Activated CD4-positive, alpha-beta T cell treated with anti-CD3 and anti-CD28 coated beads, Interleukin-10, Interleukin-2, amounts not matched to agents 100 ng/mL and 50 ng/mL, durations not matched to agents 16 hours and 8 hours (primary cell): ENCODE measurements at regions not wholly inside any gene's neighbourhood (a gene's known extent, or its start where the extent isn't known, plus 50 kb on each side); places are given as distances from the start of the nearest gene placed in this dataset.

Experiments
- DNase-seq: peaks from one replicate; pipeline ENCODE4 v3.0.0-alpha.2; 2020

DNA sequence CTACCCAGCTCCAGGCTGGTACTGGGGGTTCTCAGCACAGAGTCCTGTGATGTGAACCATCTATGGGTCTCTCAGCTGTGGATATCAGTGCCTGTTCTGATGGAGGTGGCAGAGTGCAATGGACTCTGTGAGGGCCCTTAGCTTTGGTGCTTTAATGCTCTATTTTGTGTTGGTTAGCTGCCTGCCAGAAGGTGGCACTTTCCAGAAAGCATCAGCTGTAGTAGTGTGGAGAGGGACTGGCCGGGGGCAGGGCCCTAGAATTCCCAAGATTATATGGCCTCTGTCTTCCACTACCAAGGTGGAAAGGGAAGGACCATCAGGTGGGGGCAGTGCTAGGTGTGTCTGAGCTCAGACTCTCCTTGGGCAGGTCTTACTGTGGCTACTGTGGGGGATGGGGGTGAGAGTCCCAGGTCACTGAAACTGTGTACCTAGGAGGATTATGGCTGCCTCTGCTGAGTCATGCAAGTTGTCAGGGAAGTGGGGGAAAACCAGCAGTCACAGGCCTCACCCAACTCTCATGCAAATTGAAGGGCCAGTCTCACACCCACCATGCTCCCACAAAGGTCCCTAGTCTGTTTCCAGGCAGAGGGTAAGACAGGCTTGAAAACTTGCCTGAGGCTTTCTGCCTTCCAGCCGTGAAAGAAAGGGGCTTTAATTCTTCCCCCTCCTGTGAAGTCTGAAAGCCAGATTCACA lies 878.1 kb downstream of the C12orf50 start:
- no peak for DNase-seq

DNA sequence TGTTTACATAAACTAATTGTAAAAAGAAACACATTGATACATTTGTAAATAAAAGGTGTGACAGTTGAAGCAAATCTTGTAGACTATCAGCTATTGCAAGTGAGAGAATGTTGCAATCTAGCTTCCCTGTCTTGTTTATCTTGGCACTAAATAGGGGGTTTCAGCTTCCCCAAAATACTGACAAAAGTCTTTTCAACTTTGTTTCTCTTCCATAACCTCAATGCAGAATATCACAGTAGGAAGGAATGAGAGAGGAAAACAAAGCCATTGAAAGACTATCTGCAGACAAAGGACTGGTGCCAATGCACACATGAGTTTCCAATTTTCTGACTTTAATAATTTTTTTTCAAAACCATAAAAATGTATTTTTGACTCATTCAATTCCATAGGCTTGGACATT lies 886.2 kb upstream of the MGAT4C start:
- no peak for DNase-seq

DNA sequence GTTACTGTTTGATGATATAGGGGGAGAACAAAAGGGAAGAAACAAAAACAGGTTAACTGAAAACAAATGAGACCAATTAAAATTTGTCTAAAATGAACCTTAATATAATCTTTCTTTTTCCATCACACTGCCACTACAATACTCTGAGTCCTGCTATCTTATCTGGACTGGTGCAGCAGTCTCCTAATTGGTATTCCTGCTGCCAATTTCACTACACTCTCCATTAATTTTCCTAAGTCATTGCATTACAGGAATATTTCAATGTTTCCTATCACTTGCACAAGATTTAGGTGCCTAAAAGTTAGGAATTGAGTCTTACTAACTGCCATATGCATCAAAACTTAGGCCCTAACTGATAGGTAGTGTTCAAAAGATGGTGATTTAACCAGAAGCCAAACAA lies 884.9 kb upstream of the MGAT4C start:
- DNase-seq: no peak

DNA sequence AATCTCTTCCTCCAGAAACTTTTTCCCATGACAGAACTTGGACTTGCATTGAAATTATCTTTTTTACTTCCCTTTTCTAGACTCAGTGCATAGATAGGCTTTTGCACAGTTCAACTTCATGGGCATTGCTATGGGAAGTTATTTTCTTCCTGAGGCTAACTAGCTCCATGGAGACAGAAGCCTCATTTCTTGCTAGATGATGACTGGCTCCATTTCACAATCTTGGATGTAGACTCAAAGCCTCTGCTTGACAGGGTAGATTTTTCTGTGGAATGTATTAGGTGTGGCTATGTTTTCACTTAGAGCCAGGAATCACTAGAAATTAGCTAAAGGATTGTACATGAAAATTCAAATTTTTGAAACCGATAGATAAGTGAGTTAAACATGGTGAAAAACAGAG lies 884.1 kb upstream of the MGAT4C start:
- no peak for DNase-seq

DNA sequence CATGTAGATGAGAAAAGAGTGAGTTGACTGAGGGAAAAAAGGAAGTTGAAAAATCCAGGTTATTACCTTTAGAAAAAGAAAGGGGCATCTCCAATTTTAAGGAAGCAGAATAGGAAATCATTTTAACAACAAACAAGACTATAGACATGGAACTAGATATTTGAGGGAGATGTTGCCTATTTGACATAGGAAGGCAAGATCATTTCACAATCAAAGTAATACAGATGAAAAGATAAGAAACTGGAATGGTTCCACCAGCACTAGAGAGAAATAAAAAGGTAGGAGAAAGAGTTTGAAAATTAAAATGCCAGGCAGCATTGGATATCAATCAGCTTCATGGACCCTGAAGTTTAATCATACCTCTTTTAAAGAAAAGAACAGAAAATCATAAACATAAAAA lies 881.0 kb upstream of the MGAT4C start:
- DNase-seq: no peak

DNA sequence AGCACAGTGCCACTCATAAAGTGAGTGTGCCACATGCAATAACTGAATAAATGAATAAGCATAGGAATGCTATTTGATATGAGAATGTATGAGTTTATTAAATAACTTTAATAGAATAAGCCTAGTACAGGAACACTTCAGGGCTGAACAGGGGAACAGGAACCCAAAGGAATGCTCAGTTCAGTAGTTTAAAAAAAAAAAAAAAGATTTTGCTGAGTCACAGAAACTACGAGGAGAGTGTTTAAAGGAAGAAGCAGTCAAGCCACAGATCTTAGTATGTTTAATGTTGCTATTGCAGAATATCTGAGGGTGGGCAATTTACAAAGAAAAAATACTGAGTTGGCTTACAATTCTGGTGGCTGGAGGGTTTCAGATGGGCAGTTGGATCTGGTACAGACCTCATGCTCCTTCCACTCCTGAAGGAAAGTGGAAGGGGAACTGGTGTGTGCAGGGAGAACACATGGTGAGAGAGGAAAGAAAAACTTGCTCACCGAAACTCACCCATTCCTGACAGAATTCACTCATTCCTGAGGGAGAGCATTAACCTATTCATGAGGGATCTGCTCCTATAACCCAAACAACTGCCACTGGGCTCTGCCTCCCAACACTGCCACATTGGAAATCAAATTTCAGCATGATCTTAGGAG lies 880.3 kb upstream of the MGAT4C start:
- no peak for DNase-seq

DNA sequence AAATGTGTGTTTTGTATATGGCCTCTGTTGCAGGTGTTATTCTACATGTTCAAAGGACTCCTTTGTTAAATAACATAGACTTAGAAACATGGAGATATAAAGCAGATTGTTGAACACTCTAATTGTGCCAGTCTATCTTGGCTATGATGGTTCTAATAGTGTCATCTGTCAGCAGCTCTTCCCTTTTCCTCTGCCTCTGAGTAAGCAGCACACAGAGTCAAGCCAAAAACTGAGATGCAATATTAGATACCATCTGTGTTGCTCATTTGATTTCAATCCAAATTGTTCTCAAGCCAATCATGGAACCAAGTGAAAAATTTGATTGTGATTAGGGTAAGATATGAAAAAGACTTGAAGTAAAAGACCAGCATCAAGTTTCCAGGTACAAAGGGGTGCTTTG lies 871.1 kb upstream of the MGAT4C start:
- no peak for DNase-seq

DNA sequence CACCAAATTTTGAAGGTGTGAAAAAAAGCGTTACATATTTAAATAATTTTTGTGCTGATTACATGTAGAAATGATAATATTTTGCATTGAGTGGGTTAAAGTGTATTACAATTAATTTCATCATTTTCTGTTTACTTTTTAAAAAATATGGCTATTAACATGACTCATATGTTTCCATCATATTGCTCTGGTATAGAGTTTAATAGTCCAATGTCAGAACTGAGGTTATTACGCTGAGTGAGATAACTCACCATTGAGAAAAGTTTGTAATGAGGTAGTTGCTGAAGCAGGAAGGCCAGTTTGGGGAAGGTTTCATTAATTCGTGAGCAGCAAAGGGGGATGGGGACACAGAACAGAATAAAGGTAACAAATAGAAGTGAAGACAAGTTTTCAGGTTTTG lies 865.7 kb upstream of the MGAT4C start:
- no peak for DNase-seq

DNA sequence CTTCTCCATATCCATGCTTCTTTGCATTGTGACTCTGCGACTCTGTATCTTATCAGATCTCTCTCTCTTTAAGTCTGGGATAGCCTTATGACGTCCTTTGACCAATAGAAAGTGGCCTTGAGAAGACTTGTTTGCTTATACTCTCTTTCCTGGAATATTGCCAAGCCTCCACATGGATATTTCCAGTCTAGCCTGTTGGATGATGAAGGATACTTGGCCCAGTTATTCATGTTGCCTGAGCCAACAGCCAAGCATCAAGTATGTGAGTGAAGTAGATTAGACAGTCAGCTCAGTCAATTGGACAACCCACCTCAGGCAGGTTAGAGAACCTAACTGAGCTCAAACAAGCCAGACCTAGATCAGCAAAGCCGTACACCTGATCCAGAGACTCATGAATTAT lies 864.2 kb upstream of the MGAT4C start:
- DNase-seq: no peak

DNA sequence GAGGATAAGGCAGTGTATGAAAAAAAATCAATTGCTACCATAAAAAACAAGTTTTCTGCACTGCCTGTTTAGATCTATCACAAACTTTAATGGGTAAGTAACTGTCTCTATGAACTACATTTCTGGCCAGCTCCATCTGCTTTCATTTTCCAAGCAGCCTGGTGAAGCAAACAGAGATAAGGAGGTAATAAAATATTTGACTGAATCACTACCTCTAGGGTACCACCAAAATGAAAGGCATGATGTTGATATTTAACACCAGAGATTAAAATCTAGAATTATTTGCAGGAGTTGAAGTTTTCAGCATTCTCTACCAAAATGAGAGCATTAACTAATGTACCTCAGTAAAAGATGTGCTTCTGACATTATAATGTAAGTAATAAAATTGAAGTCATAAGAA lies 863.5 kb upstream of the MGAT4C start:
- DNase-seq: no peak

DNA sequence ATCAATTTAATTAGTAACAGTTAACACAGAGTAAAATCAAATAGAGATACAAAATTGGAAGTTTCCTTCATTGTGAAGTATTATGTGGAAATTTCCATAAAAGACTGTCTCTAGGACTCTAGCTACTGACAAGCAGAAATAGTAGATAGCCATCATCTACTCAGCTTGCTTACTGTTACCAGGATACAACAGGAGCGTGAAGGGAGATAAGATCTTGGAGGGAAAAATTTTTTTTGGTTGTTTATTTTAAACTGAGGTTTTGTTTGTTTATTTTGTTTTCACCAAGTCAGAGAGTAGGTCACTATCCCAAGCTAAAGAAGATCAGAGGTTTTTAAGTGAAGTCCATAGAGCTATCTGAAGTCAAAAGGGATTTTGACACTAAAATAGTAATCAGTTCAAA lies 861.3 kb upstream of the MGAT4C start:
- DNase-seq: no peak

DNA sequence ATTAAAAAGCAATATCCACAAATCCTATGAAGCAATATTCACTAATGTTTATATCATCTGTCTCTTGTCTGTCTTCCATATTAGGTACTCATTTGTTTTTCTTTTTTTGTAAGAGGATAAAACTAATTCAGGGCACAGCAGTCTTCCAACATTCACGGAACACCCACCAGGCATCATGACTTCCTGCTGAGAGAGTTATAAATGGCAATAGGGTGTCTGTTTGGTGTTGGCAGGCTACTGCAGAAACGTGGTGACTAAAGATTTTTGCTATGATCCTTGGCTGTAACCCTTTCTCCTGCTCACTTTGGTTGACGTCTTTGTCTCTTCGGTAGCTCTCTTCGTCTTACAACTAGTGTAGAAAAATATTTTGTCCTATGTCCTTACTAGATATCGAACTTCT lies 860.6 kb upstream of the MGAT4C start:
- DNase-seq: no peak

DNA sequence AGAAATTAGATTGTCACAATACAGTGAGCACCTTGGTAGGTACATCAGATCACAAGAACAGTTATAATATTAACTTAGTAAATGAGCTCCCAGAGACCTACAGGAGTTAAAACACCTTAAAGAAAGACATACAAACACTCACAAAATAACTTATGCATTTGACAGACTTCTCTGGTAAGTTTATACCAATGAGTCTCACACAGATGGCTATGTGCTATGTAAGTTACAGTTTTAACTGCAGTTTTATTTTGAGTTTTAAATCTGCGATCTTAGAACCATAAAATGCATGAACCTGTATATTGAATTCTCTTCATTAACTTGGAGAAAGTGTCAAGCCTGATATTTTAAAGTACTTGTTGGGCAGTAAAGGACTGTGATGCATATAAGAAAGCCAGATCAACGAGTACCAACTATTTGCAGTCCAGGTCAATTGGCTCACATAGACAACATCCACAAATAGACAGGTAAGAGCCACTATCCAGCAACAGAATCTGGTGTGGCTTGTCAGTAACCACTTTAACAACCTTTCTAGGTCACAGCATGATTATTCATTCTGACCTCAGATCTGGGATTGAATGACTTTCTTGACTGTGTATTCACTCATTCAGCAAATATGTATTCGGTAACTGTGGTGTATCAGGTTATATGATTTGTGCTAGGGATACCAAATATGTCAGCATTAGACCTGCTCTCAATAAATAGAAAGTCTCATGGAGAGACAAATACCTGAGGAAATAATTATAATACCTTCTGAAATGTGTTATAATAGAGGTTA lies 856.6 kb upstream of the MGAT4C start:
- DNase-seq: no peak

DNA sequence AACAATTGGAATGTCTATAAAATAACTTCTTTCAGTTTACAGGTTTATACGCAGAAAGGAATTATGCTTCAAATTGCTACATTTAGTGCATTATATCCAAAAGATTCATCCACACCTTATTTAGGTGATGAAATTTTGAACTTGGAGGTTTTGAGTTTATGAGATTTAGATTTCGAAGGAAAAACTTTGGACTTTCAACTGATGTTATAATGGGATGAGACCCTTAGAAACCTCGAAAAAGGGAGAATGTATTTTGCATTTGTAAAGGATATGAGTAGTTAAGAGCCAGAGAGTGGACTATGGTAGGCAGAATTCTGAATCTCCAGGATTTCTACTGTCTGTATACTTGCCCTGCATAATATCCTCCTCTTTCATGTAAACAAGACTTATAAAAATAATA lies 851.6 kb upstream of the MGAT4C start:
- no peak for DNase-seq

DNA sequence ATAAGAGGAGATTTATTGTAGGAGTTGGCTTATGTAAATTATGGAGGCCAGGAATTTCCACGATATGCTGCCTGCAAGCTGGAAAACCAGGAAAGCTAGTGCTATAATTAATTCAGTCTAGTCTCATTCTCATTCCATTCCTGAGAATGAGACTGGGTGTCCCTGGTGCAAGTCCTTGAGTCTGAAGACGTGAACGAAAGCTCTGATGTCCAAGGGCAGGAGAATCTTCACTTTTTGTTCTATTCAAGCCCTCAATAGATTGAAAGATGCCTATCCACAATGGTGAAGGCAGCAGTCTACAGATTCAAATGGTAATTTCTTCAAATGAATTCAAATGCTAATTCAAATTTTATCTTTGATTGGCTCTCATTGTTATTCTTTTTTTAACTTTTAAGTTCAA lies 851.1 kb upstream of the MGAT4C start:
- DNase-seq: no peak

DNA sequence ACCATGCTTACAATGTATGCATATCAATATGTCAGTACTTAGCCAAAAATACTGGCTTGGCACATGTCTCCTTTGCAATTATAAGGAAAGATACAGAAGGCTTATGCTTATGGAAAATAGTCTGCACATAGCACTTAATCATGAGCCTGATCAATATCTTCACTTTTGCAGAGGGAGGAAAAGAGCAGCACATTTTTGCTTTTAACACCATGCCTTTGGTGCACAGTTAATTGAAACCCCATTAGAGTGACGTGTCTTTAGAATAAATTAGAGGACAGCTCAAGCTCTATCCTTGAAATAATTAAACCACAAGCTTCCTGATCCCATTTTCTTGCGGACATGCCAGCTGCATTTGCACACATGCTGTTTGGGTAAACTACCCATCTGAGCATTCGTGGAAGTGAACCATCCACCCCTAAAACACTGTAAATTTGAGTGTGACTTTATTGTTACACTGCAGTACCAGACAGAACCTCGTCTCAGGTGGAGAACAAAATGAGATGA lies 839.9 kb upstream of the MGAT4C start:
- no peak for DNase-seq

DNA sequence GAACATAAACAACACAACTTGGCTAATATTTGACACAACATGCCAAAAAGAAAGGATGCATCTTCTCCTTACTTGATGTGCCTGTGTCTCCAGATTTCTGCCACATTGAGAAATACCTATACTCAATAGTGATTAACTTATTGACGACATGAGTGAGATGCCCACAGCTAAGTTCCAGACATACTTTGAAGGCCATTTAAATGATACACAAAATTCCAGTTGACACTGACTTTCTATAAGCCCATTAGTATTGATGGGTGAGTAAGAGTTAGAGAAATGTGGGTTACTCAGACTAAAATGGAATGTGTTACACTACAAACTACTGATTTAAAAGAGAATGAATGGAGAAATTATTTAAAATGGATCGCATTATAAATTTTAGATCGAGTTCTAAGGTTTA lies 838.2 kb upstream of the MGAT4C start:
- DNase-seq: no peak

DNA sequence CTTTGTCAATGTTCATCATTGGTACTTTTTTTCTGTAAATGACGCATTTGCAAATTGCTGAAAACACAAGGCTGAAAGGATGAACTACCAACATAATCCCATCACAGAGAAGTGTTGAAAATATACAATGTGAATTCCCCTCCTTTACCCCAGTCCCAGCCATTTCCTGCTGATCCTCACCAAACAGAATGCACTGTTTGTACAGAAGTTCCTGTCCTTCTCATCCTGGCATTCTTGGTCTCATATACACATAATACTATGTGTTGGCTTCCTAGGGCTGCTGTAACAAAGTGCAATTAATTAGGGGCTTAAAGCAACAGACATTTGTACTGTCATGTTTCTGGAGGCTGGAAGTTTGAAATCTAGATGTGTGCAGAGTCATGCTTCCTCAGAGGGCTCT lies 836.2 kb upstream of the MGAT4C start:
- no peak for DNase-seq

DNA sequence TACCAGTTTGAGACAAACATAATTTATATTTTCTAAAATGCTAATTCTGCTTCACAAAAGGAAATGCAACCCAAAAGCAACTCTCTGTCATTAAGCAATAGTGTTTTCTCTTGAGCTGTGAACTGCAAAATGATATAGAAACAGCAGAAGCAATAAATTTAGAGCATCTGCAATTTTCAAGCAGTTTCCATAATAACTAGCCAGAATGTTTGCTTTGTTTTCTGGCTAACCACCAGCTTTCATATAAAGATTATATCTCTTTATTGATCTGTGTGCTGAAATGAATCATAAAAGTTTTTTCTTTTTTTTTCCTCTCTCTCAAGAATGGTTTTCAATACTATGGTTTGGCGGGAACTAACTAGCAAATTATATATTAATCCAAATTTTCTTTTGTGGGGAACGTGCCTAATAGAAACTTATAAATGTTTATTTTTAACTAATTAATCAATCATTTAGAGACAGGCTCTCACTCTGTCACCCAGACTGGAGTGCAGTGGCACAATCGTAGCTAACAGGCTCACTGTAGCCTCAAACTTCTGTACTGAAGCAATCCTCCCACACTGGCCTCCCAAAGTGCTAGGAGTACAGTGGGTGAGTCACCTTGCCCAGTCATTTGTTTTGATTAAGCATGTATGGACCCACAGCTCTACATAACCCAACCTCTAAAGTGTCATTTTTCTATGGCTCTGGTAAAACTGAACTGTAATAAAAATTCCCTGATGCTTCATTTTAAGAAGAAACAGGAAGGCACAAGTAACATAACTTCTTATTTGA lies 830.1 kb upstream of the MGAT4C start:
- no peak for DNase-seq

DNA sequence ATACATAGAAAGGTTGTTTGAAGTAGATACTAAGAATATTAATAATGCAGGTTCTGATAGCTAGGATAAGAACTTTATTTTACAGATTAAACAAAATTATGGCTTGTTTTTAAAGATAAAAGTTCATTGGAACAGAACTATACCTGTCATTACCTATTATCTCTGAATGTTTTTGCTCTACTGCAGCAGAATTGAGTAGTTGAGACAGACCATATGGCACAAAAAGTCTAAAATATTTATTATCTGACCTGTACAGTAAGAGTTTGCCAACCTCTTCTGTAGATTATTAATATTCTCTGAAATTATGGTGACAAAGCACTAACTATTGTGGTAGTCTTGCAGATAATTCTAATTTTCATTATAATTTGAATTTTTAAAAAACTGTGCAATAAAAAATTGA lies 829.1 kb upstream of the MGAT4C start:
- DNase-seq: no peak

DNA sequence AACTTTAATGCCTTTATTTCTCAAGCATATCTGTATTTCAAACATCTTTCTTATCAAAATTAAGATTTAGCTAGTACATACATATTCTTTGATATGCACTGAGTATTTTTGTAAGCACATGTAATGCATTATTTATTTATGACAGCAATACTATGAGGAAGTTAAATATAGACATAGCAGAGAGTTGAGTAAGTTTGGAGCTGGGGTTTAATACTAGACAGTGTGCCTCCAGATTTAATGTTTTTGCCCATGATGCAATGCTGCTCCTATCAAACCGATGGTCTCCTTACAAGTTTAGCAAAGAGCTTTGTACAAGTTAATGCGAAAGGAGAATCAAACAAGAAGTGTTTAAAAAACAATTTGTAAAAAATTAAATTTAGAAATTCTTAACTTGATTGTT lies 826.6 kb upstream of the MGAT4C start:
- no peak for DNase-seq

DNA sequence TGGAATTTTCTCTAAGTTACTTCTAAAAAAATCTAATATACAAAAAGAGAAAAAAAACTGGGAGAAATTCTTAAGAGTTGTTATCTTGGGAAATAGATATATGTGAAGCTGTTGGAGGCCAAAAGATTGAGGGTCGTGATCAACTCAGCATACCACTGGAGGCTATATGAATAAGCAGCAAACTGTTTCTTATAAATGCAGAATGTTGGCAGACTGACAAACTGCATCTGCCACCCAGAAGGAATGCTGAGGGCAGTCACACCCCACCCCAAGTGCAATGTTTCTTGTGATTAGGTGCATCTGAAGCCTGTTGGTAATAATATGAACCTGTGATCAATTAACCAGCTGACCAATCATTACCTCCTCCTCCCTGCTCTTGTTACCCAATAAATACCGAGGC lies 818.6 kb upstream of the MGAT4C start:
- DNase-seq: no peak

DNA sequence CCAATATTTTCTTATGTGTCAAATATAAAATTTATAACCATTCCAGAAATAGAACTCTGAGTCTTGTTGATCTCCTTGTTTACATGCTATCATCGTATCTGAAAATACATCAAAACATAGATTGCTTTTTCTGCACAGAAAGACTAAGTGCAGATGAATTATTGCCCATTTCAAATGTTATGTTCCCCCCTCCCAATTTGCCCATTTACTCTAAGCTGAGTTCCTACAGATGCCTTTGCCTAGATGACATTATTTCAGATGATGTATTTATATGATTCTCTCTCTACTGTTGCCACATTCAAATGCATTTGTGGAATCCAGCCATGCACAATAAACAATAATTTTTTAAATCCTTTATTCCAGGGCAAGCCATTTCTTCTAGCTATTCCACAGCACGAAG lies 810.1 kb upstream of the MGAT4C start:
- DNase-seq: no peak
